HCT116 (cell line): ENCODE measurements at regions not wholly inside any gene's neighbourhood (a gene's known extent, or its start where the extent isn't known, plus 50 kb on each side); places are given as distances from the start of the nearest gene placed in this dataset.

Experiments used
- CTCF ChIP-seq, 3 experiments: fragments of 200-600 bp in 1 of 3; sonication (generic) in 1 of 3; IDR thresholded peaks in 2 of 3; conservative IDR thresholded peaks in 1 of 3; 2 replicates each; pipeline ENCODE4 v1.5.1; 2012 to 2017; ENCODE audit warnings: low read depth in 2 of 3, low read length in 2 of 3, antibody characterized with exemption in 1 of 3, borderline replicate concordance in 1 of 3, control low read depth in 1 of 3, mild to moderate bottlenecking in 1 of 3, mixed read lengths in 1 of 3, mixed run types in 1 of 3, moderate library complexity in 1 of 3; ENCODE audit not compliant: insufficient read depth in 1 of 3
- EZH2 ChIP-seq: fragments of 200-600 bp; sonication (generic); IDR thresholded peaks from 2 replicates; pipeline ENCODE4 v1.6.1; 2017; ENCODE audit warnings: antibody characterized with exemption, mixed run types
- POLR2A ChIP-seq: IDR thresholded peaks from 2 replicates; pipeline ENCODE4 v1.7.0; 2011; ENCODE audit warnings: borderline replicate concordance; ENCODE audit not compliant: insufficient read depth, insufficient read length; ENCODE audit errors: extremely low read depth
- ZFX ChIP-seq: fragments of 450-650 bp; IDR thresholded peaks from 2 replicates; pipeline ENCODE4 v1.6.1; 2017
- TF ChIP-seq, protein P1 (sequence below): IDR thresholded peaks from 2 replicates; pipeline ENCODE4 v1.6.1; 2011; ENCODE audit warnings: mild to moderate bottlenecking, low read length, moderate library complexity; ENCODE audit not compliant: insufficient replicate concordance; ENCODE audit errors: extremely low read depth

DNA sequence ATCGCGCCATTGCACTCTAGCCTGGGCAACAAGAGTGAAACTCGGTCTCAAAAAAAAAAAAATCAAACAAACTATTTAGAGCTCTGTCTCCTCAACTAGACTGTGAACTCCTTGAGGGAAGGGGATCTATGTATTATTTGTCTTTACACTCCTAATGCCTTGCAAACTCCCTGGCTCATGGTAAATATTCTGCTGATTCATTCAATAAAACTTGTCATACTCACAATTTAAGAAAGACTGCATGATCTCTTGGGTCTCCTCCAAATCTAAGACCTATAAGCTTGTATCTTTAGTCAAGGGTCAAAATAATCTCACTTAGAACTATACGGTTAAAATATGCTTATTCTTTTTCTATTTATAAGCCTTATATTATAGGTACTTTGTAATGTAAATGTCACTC lies 90.3 kb upstream of the NR5A2 start:
- TF ChIP-seq, protein P1, sequence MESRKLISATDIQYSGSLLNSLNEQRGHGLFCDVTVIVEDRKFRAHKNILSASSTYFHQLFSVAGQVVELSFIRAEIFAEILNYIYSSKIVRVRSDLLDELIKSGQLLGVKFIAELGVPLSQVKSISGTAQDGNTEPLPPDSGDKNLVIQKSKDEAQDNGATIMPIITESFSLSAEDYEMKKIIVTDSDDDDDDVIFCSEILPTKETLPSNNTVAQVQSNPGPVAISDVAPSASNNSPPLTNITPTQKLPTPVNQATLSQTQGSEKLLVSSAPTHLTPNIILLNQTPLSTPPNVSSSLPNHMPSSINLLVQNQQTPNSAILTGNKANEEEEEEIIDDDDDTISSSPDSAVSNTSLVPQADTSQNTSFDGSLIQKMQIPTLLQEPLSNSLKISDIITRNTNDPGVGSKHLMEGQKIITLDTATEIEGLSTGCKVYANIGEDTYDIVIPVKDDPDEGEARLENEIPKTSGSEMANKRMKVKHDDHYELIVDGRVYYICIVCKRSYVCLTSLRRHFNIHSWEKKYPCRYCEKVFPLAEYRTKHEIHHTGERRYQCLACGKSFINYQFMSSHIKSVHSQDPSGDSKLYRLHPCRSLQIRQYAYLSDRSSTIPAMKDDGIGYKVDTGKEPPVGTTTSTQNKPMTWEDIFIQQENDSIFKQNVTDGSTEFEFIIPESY = no peak
- TF ChIP-seq ZFX (no peak), EZH2 (no peak), POLR2A (no peak), CTCF (IDR thresholded peaks at IDR 0.05 in 2 of 3, conservative IDR thresholded peaks at IDR 0.05 in 1 of 3; ENCODE audit: borderline replicate concordance in 1 of 3, insufficient read depth in 1 of 3, low read depth in 2 of 3, low read length in 2 of 3) (no peak)
